ENCODE measurements at regions not wholly inside any gene's neighbourhood (a gene's known extent, or its start where the extent isn't known, plus 50 kb on each side); places are given as distances from the start of the nearest gene placed in this dataset.

- Histone ChIP-seq H3K27ac (ENCODE audit: insufficient read depth, low read length) (no peak overlapping the region), H3K9me3 (ENCODE audit: control insufficient read depth, insufficient read depth, low read depth, low read length) (no peaks in the 10 kb centered on the region), H3K4me1 (ENCODE audit: control insufficient read depth, extremely low read depth, insufficient read depth, low read length) (no peaks in the 10 kb centered on the region), H3K4me3 (replicated peaks in 1 of 4; ENCODE audit: control extremely low read depth in 1 of 4, insufficient read depth in 1 of 4, low read depth in 3 of 4, low read length in 4 of 4) (no peak overlapping the region), H3K36me3 (ENCODE audit: control insufficient read depth, insufficient read depth, low read length) (no peaks in the 10 kb centered on the region), H3K27me3 (ENCODE audit: control insufficient read depth, insufficient read depth, low read length) (no peaks in the 10 kb centered on the region), H3K9ac (ENCODE audit: insufficient read depth, low read length) (no peak overlapping the region), H3K79me2 (ENCODE audit: control insufficient read depth, insufficient read depth, low read length) (no peaks in the 10 kb centered on the region), H2AFZ (ENCODE audit: low read length) (no peak overlapping the region), H4K20me1 (ENCODE audit: control insufficient read depth, extremely low read depth, insufficient read depth, low read length) (no peaks in the 10 kb centered on the region), H3K4me2 (ENCODE audit: extremely low read depth, insufficient read depth, low read length) (no peak overlapping the region)
- DNase-seq (ENCODE audit: low read depth in 2 of 2): no peak
- TF ChIP-seq, protein P1, sequence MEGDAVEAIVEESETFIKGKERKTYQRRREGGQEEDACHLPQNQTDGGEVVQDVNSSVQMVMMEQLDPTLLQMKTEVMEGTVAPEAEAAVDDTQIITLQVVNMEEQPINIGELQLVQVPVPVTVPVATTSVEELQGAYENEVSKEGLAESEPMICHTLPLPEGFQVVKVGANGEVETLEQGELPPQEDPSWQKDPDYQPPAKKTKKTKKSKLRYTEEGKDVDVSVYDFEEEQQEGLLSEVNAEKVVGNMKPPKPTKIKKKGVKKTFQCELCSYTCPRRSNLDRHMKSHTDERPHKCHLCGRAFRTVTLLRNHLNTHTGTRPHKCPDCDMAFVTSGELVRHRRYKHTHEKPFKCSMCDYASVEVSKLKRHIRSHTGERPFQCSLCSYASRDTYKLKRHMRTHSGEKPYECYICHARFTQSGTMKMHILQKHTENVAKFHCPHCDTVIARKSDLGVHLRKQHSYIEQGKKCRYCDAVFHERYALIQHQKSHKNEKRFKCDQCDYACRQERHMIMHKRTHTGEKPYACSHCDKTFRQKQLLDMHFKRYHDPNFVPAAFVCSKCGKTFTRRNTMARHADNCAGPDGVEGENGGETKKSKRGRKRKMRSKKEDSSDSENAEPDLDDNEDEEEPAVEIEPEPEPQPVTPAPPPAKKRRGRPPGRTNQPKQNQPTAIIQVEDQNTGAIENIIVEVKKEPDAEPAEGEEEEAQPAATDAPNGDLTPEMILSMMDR (conservative IDR thresholded peaks at IDR 0.05 in 1 of 2, IDR thresholded peaks at IDR 0.05 in 1 of 2; ENCODE audit: low read depth in 1 of 2, low read length in 2 of 2): no peak
- no peak for TF ChIP-seq EZH2 (IDR thresholded peaks at IDR 0.05; ENCODE audit: low read length, missing control alignments)
Measured at GRCh38 chr3:132978464-132978863, 59.7 kb upstream of the TMEM108 start.

DNA sequence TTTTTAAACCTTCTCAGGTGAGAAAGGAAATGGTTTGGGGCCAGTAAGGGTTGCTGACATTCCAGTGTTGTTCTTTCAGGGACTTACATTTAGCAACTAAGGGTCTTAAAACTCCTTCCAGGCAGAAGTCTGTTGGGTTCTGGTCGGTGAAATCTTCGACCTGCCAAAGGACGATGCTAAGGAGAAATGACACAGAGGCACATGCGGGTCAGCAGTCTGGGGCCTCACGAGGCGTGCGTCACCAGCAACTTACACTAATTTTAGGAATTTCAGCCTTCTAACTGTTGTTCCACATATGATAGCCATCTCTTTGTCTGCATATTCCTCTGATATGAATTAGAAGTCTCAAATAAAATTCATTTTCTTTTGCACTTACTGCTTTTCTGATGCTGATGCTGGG lies 64.1 kb upstream of the TMEM108 start:
- TF ChIP-seq, protein P1 (conservative IDR thresholded peaks at IDR 0.05 in 1 of 2, IDR thresholded peaks at IDR 0.05 in 1 of 2; ENCODE audit: low read depth in 1 of 2, low read length in 2 of 2): no peak
- TF ChIP-seq EZH2 (IDR thresholded peaks at IDR 0.05; ENCODE audit: low read length, missing control alignments): no peak
- Histone ChIP-seq H3K9ac (ENCODE audit: insufficient read depth, low read length) (no peak overlapping the region), H2AFZ (ENCODE audit: low read length) (no peak overlapping the region), H3K27ac (ENCODE audit: insufficient read depth, low read length) (no peak overlapping the region), H3K4me3 (replicated peaks in 1 of 4; ENCODE audit: control extremely low read depth in 1 of 4, insufficient read depth in 1 of 4, low read depth in 3 of 4, low read length in 4 of 4) (no peak overlapping the region), H3K79me2 (ENCODE audit: control insufficient read depth, insufficient read depth, low read length) (no peaks in the 10 kb centered on the region), H3K9me3 (ENCODE audit: control insufficient read depth, insufficient read depth, low read depth, low read length) (no peaks in the 10 kb centered on the region), H3K4me2 (ENCODE audit: extremely low read depth, insufficient read depth, low read length) (no peak overlapping the region), H3K36me3 (ENCODE audit: control insufficient read depth, insufficient read depth, low read length) (no peaks in the 10 kb centered on the region), H4K20me1 (ENCODE audit: control insufficient read depth, extremely low read depth, insufficient read depth, low read length) (no peaks in the 10 kb centered on the region), H3K27me3 (ENCODE audit: control insufficient read depth, insufficient read depth, low read length) (no peaks in the 10 kb centered on the region), H3K4me1 (ENCODE audit: control insufficient read depth, extremely low read depth, insufficient read depth, low read length) (no peaks in the 10 kb centered on the region)
- DNase-seq (ENCODE audit: low read depth in 2 of 2): no peak

- DNase-seq (ENCODE audit: low read depth in 2 of 2): no peak
- H3K36me3 ChIP-seq (ENCODE audit: control insufficient read depth, insufficient read depth, low read length): no peaks in the 10 kb centered on the region
- no peaks in the 10 kb centered on the region for H3K4me1 ChIP-seq (ENCODE audit: control insufficient read depth, extremely low read depth, insufficient read depth, low read length)
- H4K20me1 ChIP-seq (ENCODE audit: control insufficient read depth, extremely low read depth, insufficient read depth, low read length): no peaks in the 10 kb centered on the region
- no peak overlapping the region for H3K9ac ChIP-seq (ENCODE audit: insufficient read depth, low read length)
- H3K4me2 ChIP-seq (ENCODE audit: extremely low read depth, insufficient read depth, low read length): no peak overlapping the region
- H3K27me3 ChIP-seq (ENCODE audit: control insufficient read depth, insufficient read depth, low read length): no peaks in the 10 kb centered on the region
- TF ChIP-seq, protein P1 (conservative IDR thresholded peaks at IDR 0.05 in 1 of 2, IDR thresholded peaks at IDR 0.05 in 1 of 2; ENCODE audit: low read depth in 1 of 2, low read length in 2 of 2): no peak
- TF ChIP-seq EZH2 (IDR thresholded peaks at IDR 0.05; ENCODE audit: low read length, missing control alignments): no peak
- no peak overlapping the region for H3K4me3 ChIP-seq (replicated peaks in 1 of 4; ENCODE audit: control extremely low read depth in 1 of 4, insufficient read depth in 1 of 4, low read depth in 3 of 4, low read length in 4 of 4)
- H3K79me2 ChIP-seq (ENCODE audit: control insufficient read depth, insufficient read depth, low read length): no peaks in the 10 kb centered on the region
- no peak overlapping the region for H2AFZ ChIP-seq (ENCODE audit: low read length)
- H3K27ac ChIP-seq (ENCODE audit: insufficient read depth, low read length): no peak overlapping the region
- no peaks in the 10 kb centered on the region for H3K9me3 ChIP-seq (ENCODE audit: control insufficient read depth, insufficient read depth, low read depth, low read length)
Measured at GRCh38 chr3:132973441-132973840, 64.8 kb upstream of the TMEM108 start.

Measured in fibroblast of lung (primary cell).